GM18505 (cell line): ENCODE measurements at regions not wholly inside any gene's neighbourhood (a gene's known extent, or its start where the extent isn't known, plus 50 kb on each side); places are given as distances from the start of the nearest gene placed in this dataset.
A peak's percentile ranks its signal among the peaks of the same experiment; 100 is the strongest.

Experiments
- ATAC-seq: cut with Tn5 transposase; IDR thresholded peaks from one replicate; pipeline ENCODE4 v1.9.1; 2021; ENCODE audit not compliant: unreplicated experiment
- POLR2A ChIP-seq: IDR thresholded peaks from 4 replicates; pipeline ENCODE4 v1.6.1; 2011; ENCODE audit warnings: borderline replicate concordance; ENCODE audit not compliant: insufficient read depth, insufficient read length; ENCODE audit errors: extremely low read depth

DNA sequence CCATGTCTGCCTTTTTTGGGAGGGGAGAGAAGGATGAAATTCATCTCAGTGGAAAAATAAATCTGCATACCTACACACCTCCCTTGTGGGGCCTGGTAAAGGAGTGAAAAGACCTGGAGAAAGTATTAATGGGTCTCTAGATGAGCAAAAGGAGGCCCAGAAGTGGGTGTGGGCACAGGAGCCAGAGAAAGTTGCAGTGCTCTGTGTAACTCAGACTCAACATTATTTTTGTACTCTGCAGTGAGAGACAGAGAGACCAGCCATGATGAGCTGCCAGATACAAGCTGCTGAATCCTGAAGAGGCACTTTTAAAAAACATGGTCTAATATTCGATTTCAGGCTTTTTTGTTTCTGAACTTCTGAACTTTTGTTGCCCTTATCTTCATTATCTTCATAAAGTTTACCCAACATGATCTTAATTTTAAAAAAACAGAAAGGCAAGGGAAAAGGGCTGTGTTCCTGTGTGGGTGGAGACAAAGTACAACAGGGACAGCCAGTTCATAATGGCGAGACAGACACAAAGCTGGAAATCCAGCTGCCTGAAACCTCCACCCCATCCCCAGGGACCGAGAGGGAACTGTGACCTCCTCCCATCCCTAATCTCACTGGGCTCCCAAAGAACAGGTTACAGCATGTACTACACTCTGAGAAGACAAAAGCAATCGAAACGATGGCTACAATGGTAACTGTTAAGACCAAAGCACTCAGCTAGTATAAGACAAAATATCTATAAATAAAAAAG lies 77.2 kb downstream of the KLF12 start:
- no peak for TF ChIP-seq POLR2A
- ATAC-seq, result no peak

GRCh38 chr13:74052402-74052928 lies 81.7 kb downstream of the KLF12 start:
- no peak for ATAC-seq
- TF ChIP-seq POLR2A, result no peak

DNA sequence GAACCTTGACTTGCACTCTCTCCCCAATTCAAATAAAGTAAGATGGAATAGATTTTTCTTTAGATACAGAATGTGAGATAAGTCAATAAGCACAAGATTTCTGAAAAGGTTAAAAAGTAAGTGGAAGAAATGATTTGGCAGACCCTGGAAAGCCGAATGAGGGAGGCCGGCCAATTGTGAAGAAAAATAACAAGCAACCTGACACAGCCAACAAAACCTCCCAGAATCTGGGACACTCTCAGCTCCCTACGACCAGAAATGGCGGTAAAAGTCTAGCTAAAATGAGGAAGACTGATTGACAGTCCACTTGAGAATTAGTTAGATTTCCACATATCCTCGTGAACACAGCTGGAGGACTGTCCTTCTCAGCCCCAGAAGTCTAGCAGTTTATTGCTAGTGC lies 85.4 kb downstream of the KLF12 start:
- no peak for ATAC-seq
- TF ChIP-seq POLR2A, result no peak

DNA sequence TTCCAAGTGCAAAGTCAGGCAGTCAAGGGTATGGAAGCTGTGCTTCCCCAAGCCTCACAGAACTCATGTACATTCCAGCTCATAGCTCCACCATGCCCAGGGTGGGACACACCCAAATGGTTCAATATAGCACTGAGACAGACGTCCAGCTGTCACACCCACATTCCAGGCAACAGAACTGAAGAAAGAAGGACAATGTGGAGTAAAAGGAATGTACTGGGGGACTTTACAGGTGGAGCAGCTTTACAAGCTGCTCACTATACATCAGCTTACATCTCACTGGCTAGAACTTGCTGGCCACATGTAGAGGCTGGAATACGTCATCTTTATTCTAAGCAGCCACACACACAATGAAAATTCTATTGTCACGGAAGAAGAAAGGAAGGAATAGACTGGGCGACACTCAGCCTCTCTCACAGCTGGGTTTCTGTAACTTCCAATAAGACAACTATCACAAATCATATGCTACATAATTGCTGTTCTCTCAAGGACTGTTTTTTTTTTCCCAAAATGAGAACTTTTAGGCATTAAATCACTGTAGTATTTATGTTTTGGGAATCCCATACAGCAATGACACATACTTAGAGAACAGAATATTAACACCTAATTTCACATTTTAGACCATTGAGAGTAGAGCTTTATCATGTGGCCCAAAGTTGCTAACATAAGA lies 86.1 kb downstream of the KLF12 start:
- ATAC-seq, result no peak
- TF ChIP-seq POLR2A, result no peak

GRCh38 chr13:74046431-74046830 lies 87.8 kb downstream of the KLF12 start:
- no peak for TF ChIP-seq POLR2A

GRCh38 chr13:74045583-74045982 lies 88.6 kb downstream of the KLF12 start:
- no peak for TF ChIP-seq POLR2A
- no peak for ATAC-seq

More at GRCh38 chr13:74046431-74046830, 87.8 kb downstream of the KLF12 start:
- ATAC-seq, result no peak

DNA sequence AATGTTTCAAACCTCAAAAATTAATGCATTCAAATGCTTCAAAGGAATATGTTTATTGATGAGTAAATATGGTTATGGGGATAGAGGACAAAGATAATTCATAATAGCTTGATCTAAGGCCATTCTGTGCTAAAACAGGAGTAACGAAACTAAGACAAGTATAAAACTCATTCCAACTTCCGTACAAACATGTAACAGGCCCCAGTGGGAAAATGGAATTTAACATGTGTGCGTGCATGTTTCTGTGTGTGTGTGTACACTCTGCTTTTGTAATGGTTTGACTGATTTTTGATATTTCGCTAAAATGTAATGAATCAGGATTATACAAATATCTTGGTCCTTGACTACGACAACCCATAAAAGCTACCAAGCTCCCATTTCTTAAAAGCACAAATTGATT lies 91.0 kb downstream of the KLF12 start:
- TF ChIP-seq POLR2A, result no peak
- no peak for ATAC-seq

GRCh38 chr13:74040200-74040599 lies 94.0 kb downstream of the KLF12 start:
- peak; percentile 93 for ATAC-seq

DNA sequence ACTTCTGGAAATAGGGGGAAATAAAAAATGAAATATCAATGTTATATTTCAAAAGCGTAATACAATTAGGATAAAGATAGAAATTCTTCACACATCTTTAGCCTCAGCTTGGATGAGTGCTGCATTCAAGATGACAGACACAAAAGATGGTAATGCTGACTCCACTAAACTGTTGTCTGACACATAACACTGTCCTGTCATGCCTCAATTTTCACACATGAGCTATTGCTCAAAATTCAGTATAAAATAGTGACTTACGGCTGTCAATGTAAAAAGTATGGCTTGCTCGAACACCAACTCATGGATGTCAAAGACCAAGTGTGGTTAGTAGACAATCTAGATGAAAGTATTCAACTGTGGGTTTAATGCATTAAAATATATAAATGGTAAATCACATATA lies 94.5 kb downstream of the KLF12 start:
- no peak for TF ChIP-seq POLR2A

More at GRCh38 chr13:74040200-74040599, 94.0 kb downstream of the KLF12 start:
- no peak for TF ChIP-seq POLR2A

DNA sequence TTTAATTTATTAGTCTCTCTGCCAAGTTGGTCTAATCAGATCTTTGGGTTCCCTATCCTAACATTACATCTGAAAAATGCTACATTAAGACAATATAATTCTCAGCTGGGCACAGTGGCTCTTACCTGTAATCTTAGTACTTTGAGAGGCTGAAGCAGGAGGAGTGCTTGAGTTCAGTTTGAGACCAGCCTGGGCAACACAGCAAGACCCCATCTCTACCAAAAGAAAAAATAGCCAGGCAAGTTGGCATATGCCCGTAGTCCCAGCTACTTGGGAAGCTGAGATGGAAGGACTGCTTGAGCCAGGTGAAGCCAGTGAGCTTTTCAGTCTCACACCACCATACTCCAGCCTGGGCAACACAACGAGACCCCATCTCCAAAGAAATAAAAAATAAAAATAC lies 95.0 kb downstream of the KLF12 start:
- ATAC-seq, result no peak
- TF ChIP-seq POLR2A, result no peak

More for the DNA sequence above, 94.5 kb downstream of the KLF12 start:
- no peak for ATAC-seq

GRCh38 chr13:74037762-74038161 lies 96.4 kb downstream of the KLF12 start:
- no peak for ATAC-seq
- no peak for TF ChIP-seq POLR2A

DNA sequence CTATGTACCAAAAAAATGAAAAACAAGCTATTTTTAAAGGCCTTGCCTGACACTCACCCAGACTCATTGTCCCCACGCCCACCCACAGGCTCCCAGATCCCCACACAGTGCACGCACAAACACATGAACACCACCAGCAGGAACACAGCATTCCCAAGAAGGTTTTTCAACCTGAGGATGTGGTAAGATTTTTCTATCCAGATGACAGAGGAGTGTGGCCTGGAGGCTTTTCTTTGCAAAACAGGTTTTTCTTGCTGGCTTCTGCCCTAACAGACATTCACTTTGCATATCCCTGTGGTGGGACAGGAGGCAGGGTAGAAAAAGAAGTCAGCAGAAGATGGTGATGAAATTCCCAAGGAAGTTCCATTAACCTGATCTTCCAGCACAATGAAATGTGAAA lies 97.8 kb downstream of the KLF12 start:
- ATAC-seq, result no peak
- no peak for TF ChIP-seq POLR2A

DNA sequence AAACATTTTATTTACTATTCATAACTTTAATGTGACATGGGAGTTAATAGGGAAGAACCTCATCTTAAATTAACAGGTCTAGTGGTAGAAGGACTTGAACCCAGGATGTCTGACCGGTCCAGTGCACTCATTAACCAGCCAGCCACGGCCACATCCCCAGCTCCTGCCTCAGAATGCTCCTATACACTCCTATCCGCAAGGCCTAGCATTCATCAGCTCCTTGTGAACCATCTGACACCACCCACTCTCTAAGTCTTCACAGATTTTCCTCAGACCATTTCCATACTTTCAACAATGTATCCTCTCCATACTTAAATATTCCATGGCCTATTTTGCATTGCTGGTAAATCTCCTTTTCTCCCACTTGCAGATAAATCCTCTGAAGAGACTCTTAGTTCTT lies 98.3 kb downstream of the KLF12 start:
- no peak for ATAC-seq
- TF ChIP-seq POLR2A, result no peak

DNA sequence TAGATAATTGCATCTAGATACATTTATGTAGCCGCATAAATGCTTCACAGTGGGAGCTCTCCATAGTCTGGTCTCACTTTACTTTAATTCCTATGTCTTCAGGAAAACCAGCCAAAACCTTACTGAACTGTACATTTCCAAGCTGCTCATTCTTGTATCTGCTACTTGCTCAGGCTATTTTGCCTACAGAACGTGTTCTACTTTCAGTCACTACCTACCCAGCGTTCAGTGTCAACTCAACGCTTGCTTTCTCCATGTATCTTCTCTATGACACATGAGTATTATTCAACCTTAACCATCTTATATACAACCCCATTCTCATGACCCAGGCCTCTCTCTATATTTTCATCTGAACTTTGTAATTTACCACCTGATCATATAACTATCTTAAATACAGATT lies 101.9 kb downstream of the KLF12 start:
- TF ChIP-seq POLR2A, result no peak
- ATAC-seq, result no peak
